ENCODE measurements at regions not wholly inside any gene's neighbourhood (a gene's known extent, or its start where the extent isn't known, plus 50 kb on each side); places are given as distances from the start of the nearest gene placed in this dataset.

GRCh38 chr15:25055356-25056068, 100.7 kb downstream of the SNRPN start:
- DNase-seq = peak; percentile 9
- H3K36me3 ChIP-seq = no peaks in the 10 kb centered on the region
- H3K27me3 ChIP-seq = no peaks in the 10 kb centered on the region
- no peak overlapping the region for H3K4me3 ChIP-seq
- no peak overlapping the region for H3K27ac ChIP-seq
- no peak for TF ChIP-seq CTCF (IDR thresholded peaks at IDR 0.05)
- H3K9me3 ChIP-seq = peaks cover 14% of the 10 kb centered on the region
- H3K9ac ChIP-seq (ENCODE audit: low read depth in 2 of 2, low read length in 2 of 2) = peak overlapping the region in 1 of 2 donors; percentile 12
- H3K4me1 ChIP-seq = no peaks in the 10 kb centered on the region
- intact Hi-C loops (cut with DNase I) = no loop called here

- H3K4me1 ChIP-seq = no peaks in the 10 kb centered on the region
- DNase-seq = peak; percentile 6
- intact Hi-C loops (cut with DNase I) = no loop called here
- H3K9me3 ChIP-seq = peaks cover 14% of the 10 kb centered on the region
- H3K27me3 ChIP-seq = no peaks in the 10 kb centered on the region
- TF ChIP-seq CTCF (IDR thresholded peaks at IDR 0.05) = no peak
- H3K9ac ChIP-seq (ENCODE audit: low read depth in 2 of 2, low read length in 2 of 2) = no peak overlapping the region
- H3K27ac ChIP-seq = no peak overlapping the region
- no peaks in the 10 kb centered on the region for H3K36me3 ChIP-seq
- H3K4me3 ChIP-seq = no peak overlapping the region
Observed at GRCh38 chr15:25056484-25057425, 102.0 kb downstream of the SNRPN start.

GRCh38 chr15:25057574-25057973, 102.8 kb downstream of the SNRPN start:
- Histone ChIP-seq H3K9me3 (peaks cover 19% of the 10 kb centered on the region), H3K9ac (ENCODE audit: low read depth in 2 of 2, low read length in 2 of 2) (no peak overlapping the region), H3K27me3 (no peaks in the 10 kb centered on the region), H3K36me3 (no peaks in the 10 kb centered on the region), H3K4me3 (no peak overlapping the region), H3K4me1 (no peaks in the 10 kb centered on the region), H3K27ac (no peak overlapping the region)
- no peak for DNase-seq
- intact Hi-C loops (cut with DNase I) = no loop called here
- no peak for TF ChIP-seq CTCF (IDR thresholded peaks at IDR 0.05)

GRCh38 chr15:25058080-25058785, 103.4 kb downstream of the SNRPN start:
- H3K4me1 ChIP-seq = no peaks in the 10 kb centered on the region
- no peaks in the 10 kb centered on the region for H3K27me3 ChIP-seq
- no peak overlapping the region for H3K4me3 ChIP-seq
- TF ChIP-seq CTCF (IDR thresholded peaks at IDR 0.05) = no peak
- no peak overlapping the region for H3K9ac ChIP-seq (ENCODE audit: low read depth in 2 of 2, low read length in 2 of 2)
- H3K27ac ChIP-seq = no peak overlapping the region
- intact Hi-C loops (cut with DNase I) = no loop called here
- H3K9me3 ChIP-seq = peaks cover 26% of the 10 kb centered on the region
- no peak for DNase-seq
- H3K36me3 ChIP-seq = no peaks in the 10 kb centered on the region

GRCh38 chr15:25059698-25060471, 105.1 kb downstream of the SNRPN start:
- no peaks in the 10 kb centered on the region for H3K27me3 ChIP-seq
- TF ChIP-seq CTCF (IDR thresholded peaks at IDR 0.05) = no peak
- H3K9ac ChIP-seq (ENCODE audit: low read depth in 2 of 2, low read length in 2 of 2) = no peak overlapping the region
- peaks cover 31% of the 10 kb centered on the region for H3K9me3 ChIP-seq
- no peaks in the 10 kb centered on the region for H3K4me1 ChIP-seq
- DNase-seq = no peak
- H3K27ac ChIP-seq = no peak overlapping the region
- no peaks in the 10 kb centered on the region for H3K36me3 ChIP-seq
- intact Hi-C loops (cut with DNase I) = no loop called here
- H3K4me3 ChIP-seq = no peak overlapping the region
